ENCODE measurements at regions not wholly inside any gene's neighbourhood (a gene's known extent, or its start where the extent isn't known, plus 50 kb on each side); places are given as distances from the start of the nearest gene placed in this dataset.
"Not testable (repeated sequence)": the region's sequence is repeated elsewhere in the genome, so short reads cannot be mapped to it uniquely, and the experiment has no call there.

DNA sequence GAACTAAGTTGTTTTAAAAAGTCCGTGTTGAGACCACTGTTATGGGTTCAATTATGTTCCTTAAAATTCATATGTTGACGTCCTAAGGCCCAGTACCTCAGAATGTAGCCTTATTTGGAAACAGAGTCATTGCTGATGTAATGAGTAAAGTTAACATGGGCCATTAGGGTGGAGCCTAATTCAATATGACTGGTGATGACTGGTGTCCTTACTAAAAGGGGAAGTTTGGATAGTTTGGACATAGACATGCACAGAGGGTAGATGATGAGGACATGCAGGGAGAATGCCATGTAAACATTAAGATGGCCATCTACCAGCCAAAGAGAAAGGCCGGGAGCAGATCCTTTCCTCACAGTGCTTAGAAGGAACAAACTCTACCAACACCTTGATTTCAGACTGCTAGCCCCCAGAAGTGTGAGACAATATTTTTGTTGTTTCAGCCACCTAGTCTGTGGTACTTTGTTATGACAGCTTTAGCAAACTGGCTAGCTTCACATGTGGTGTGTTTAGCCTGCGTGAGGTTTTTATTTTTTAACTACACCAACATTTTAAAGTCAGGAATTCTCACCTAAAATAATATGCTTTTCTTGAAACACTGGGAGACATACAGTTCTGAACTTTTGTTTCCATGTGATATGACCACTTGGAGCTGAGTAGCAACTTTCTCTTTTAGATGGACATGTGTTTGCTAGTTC, 135.3 kb downstream of the YIPF5 start:
- peak; percentile 12 for DNase-seq (ENCODE audit: low read depth)

DNA sequence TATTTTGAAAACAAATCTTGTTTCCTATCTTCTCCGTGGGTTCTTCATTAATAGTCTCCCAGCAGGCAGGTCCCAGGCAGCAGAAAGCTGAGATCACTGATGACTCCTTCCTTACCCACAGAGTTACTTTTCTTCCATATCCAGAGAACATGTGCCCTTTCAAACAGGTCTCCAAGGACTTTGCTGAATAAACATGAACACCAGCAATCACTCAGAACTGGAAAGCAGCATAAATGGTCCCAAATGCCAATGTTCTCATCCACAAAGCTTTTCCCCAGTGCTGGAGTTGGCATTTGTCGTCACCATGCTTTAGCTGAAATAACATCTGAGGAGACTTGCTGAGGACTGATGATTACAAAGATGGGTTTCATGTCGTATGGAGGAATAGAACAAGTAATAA, 134.0 kb downstream of the YIPF5 start:
- H3K27me3 ChIP-seq (ENCODE audit: control insufficient read depth, insufficient read depth, low read length), result no peaks in the 10 kb centered on the region
- FAIRE-seq (no peak), DNase-seq (ENCODE audit: low read depth) (no peak)
- H3K4me3 ChIP-seq (ENCODE audit: low read depth, low read length), result no peak overlapping the region
- H3K36me3 ChIP-seq (ENCODE audit: control insufficient read depth, insufficient read depth, low read length), result no peaks in the 10 kb centered on the region
- TF ChIP-seq, protein P1, sequence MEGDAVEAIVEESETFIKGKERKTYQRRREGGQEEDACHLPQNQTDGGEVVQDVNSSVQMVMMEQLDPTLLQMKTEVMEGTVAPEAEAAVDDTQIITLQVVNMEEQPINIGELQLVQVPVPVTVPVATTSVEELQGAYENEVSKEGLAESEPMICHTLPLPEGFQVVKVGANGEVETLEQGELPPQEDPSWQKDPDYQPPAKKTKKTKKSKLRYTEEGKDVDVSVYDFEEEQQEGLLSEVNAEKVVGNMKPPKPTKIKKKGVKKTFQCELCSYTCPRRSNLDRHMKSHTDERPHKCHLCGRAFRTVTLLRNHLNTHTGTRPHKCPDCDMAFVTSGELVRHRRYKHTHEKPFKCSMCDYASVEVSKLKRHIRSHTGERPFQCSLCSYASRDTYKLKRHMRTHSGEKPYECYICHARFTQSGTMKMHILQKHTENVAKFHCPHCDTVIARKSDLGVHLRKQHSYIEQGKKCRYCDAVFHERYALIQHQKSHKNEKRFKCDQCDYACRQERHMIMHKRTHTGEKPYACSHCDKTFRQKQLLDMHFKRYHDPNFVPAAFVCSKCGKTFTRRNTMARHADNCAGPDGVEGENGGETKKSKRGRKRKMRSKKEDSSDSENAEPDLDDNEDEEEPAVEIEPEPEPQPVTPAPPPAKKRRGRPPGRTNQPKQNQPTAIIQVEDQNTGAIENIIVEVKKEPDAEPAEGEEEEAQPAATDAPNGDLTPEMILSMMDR (IDR thresholded peaks at IDR 0.05; ENCODE audit: insufficient read depth, low read length, severe bottlenecking), result no peak

More for the DNA sequence above, 135.3 kb downstream of the YIPF5 start:
- no peak for FAIRE-seq
- TF ChIP-seq, protein P1 (IDR thresholded peaks at IDR 0.05; ENCODE audit: insufficient read depth, low read length, severe bottlenecking), result no peak
- H3K36me3 ChIP-seq (ENCODE audit: control insufficient read depth, insufficient read depth, low read length), result no peaks in the 10 kb centered on the region
- no peak overlapping the region for H3K4me3 ChIP-seq (ENCODE audit: low read depth, low read length)
- H3K27me3 ChIP-seq (ENCODE audit: control insufficient read depth, insufficient read depth, low read length), result no peaks in the 10 kb centered on the region

DNA sequence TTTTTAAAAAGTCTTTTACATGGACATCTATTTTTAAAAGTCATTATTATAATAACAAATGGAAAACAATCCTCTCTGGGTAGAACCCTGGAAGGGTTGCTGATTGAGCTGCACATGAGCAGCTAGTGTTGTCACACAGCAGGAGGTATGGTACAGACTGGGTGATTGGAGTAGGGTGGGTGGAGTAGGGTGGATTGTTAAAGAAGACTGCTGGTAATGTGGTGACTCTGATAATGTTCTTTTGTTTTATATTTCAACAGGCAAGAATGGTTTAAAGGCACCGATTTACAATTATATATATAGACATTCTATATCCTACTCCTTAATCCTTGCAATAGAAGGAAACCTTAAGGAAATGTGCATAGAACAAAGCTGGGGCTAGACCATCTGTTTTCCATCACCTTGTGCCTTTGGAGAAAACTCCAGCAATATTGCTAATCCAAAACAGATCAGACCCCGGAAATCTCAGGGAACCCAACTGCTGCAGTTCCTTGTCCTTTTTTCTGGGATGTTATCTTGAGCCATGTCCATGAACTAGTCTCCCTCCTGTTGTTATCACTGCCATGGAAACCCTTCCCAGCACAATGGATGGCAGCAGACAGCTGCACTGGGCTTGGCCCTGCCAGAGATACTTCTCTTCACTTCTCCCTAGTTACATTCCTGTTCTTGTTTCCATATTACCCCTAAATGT, 129.7 kb downstream of the YIPF5 start:
- Histone ChIP-seq H3K4me3 (ENCODE audit: low read depth, low read length) (no peak overlapping the region), H3K36me3 (ENCODE audit: control insufficient read depth, insufficient read depth, low read length) (no peaks in the 10 kb centered on the region), H3K27me3 (ENCODE audit: control insufficient read depth, insufficient read depth, low read length) (peaks cover 2% of the 10 kb centered on the region)
- TF ChIP-seq, protein P1 (IDR thresholded peaks at IDR 0.05; ENCODE audit: insufficient read depth, low read length, severe bottlenecking), result no peak
- no peak for DNase-seq (ENCODE audit: low read depth)
- no peak for FAIRE-seq

DNA sequence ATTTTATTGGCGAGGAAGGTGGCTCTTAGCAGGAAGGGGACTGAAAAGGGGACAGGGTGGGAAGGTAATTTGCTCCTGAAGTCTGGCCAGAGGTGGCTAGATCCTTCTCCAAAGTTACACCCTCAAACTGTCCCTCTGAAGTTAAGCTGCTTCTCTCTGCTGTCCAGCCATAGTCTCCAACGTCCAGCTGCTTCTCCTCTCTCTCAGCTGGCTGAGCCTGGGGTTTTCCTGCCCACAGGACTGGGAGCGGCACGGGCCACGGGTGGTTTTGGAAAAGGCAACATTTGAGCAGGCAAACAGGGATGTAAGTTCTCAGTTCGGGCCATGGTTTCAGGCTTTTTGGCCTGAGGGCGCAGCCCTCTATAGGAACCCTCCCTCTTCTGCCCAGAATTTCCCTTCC, 128.3 kb downstream of the YIPF5 start:
- TF ChIP-seq, protein P1 (IDR thresholded peaks at IDR 0.05; ENCODE audit: insufficient read depth, low read length, severe bottlenecking), result no peak
- Histone ChIP-seq H3K4me3 (ENCODE audit: low read depth, low read length) (no peak overlapping the region), H3K36me3 (ENCODE audit: control insufficient read depth, insufficient read depth, low read length) (no peaks in the 10 kb centered on the region), H3K27me3 (ENCODE audit: control insufficient read depth, insufficient read depth, low read length) (peaks cover 2% of the 10 kb centered on the region)
- FAIRE-seq (no peak), DNase-seq (ENCODE audit: low read depth) (no peak)

DNA sequence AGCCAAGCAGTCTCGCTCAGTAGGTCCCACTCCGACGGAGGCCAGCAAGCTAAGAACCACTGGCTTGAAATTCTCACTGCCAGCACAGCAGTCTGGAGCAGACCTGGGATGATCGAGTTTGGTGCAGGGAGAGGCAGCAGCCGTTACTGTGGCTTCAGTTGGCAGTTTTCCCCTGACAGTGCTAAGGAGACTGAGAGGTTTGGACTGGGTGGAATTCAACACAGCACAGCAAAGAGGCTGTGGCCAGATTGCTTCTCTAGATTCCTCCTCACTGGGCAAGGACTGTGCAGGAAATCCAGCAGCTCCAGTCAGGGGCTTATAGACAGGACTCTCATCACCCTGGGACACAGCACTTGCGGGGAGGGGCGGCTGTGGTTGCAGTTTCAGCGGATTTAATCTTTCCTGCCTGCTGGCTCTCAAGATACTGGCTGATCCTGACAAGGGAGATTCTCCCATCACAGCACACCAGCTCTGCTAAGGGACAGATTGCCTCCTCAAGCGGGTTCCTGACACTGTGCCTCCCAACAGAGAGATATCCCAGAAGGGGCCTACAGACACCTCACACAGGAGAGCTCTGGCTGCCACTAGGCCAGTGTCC, 122.1 kb downstream of the YIPF5 start:
- no peak for DNase-seq (ENCODE audit: low read depth)
- Histone ChIP-seq H3K27me3 (ENCODE audit: control insufficient read depth, insufficient read depth, low read length) (no peaks in the 10 kb centered on the region), H3K36me3 (ENCODE audit: control insufficient read depth, insufficient read depth, low read length) (no peaks in the 10 kb centered on the region), H3K4me3 (ENCODE audit: low read depth, low read length) (no peak overlapping the region)
- TF ChIP-seq, protein P1 (IDR thresholded peaks at IDR 0.05; ENCODE audit: insufficient read depth, low read length, severe bottlenecking), result no peak
- no peak for FAIRE-seq

DNA sequence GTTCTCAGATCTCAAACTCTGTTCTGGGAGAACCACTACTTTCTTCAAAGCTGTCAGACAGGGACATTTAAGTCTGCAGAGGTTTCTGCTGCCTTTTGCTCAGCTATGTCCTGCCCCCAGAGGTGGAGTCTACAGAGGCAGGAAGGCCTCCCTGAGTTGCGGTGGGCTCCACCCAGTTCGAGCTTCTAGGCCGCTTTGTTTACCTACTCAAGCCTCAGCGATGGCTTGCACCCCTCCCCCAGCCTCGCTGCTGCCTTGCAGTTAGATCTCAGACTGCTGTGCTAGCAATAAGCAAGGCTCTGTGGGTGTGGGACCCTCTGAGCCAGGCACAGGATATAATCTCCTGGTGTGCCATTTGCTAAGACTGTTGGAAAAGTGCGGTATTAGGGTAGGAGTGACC, 115.1 kb downstream of the YIPF5 start:
- FAIRE-seq; H3K36me3 ChIP-seq (ENCODE audit: control insufficient read depth, insufficient read depth, low read length); H3K27me3 ChIP-seq (ENCODE audit: control insufficient read depth, insufficient read depth, low read length); DNase-seq (ENCODE audit: low read depth); H3K4me3 ChIP-seq (ENCODE audit: low read depth, low read length): not testable (repeated sequence)

DNA sequence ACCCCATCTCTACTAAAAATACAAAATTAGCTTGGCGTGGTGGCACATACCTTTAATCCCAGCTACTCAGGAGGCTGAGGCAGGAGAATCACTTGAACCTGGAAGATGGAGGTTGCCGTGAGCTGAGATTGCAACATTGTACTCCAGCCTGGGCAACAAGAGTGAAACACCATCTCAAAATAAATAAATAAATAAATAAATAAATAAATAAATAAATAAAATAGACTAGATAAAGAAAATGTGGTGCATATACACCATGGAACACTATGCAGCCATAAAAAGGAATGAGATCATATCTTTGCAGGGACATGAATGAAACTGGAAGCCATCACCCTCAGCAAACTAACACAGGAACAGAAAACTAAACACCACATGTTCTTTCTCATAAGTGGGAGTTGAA, 110.4 kb downstream of the YIPF5 start:
- DNase-seq (ENCODE audit: low read depth); H3K4me3 ChIP-seq (ENCODE audit: low read depth, low read length); FAIRE-seq; H3K36me3 ChIP-seq (ENCODE audit: control insufficient read depth, insufficient read depth, low read length); H3K27me3 ChIP-seq (ENCODE audit: control insufficient read depth, insufficient read depth, low read length): not testable (repeated sequence)
